HG02970 (cell line): ENCODE measurements at regions not wholly inside any gene's neighbourhood (a gene's known extent, or its start where the extent isn't known, plus 50 kb on each side); places are given as distances from the start of the nearest gene placed in this dataset.
"Not testable (repeated sequence)": the region's sequence is repeated elsewhere in the genome, so short reads cannot be mapped to it uniquely, and the experiment has no call there.

ENCODE experiments used
- ATAC-seq: cut with Tn5 transposase; IDR thresholded peaks from one replicate; pipeline ENCODE4 v1.9.1; 2021; ENCODE audit warnings: mild to moderate bottlenecking, moderate library complexity, moderate number of reproducible peaks; ENCODE audit not compliant: unreplicated experiment, low FRiP score

- no peak for ATAC-seq
These were observed 50.9 kb upstream of the UBASH3B start for GRCh38 chr11:122604621-122605020.

DNA sequence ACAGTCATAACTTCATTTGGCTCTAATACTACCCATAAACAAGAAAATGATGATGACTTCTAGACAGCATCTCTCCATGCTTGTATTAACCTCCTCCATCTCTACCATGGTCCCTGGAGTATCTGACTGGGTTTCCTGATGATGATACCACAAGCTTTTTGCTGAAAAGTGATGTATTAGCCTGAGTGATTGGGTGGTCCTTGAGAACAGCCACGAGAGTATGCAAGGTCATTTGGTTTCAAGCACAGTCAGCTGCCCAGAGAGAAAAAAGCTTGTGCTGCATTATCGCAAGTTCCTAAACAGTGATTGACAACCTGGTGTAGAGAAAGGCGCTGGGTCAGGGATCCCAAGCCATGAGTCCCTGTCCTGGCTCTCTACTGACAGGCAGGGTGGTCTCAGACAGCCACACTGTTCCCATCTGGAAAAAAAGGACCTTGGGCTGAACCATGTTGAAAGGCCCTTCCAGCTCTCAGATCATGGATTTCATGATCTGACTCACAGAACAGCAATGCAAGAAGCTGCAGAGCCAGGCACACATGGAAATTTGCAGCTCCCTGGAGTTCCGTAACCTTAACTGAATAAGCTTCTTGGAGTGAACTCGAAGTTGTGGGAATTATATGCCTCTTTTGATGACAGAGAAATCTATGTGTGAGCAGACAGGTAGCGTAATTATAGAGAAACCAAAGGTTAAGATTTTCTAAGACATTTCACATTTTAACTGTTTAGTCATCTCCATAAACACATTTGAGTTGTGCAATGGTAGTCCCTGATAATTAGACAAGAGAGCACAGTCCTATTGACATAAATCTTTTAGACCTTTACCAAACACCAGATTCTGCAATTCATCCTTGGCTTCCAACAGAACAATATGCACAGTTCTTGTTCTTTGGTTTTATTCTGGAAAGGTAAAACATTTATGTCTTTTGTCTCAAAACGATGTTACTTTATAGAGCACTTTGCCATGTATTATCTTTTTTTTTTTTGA is 54.1 kb upstream of the UBASH3B start:
- ATAC-seq = no peak

- no peak for ATAC-seq
These were observed 55.2 kb upstream of the UBASH3B start for GRCh38 chr11:122600290-122600689.

GRCh38 chr11:122599434-122599833 is 56.1 kb upstream of the UBASH3B start:
- ATAC-seq = no peak

- ATAC-seq = no peak
These were observed 56.6 kb upstream of the UBASH3B start for GRCh38 chr11:122598971-122599370.

DNA sequence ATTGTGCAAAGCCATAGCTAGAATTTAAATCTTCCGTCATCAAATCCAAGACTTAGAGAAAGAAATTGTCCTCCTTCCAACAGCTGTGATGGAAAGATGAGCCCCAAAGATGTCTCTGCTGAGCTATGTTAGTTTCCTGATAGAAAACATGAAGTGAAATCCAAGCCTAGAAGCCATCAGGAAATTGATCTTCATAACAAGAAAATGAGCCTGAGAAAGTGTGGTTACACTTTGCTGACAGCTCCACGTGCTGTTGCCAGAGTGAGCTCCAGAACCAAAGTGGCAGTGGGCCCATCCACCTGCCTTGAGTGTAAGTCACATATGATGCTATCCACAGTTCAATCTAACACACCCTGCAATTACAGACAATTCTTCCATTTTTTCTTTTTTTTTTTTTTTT is 58.0 kb upstream of the UBASH3B start:
- no peak for ATAC-seq

- ATAC-seq = no peak
These were observed 60.4 kb upstream of the UBASH3B start for GRCh38 chr11:122594986-122595645.

DNA sequence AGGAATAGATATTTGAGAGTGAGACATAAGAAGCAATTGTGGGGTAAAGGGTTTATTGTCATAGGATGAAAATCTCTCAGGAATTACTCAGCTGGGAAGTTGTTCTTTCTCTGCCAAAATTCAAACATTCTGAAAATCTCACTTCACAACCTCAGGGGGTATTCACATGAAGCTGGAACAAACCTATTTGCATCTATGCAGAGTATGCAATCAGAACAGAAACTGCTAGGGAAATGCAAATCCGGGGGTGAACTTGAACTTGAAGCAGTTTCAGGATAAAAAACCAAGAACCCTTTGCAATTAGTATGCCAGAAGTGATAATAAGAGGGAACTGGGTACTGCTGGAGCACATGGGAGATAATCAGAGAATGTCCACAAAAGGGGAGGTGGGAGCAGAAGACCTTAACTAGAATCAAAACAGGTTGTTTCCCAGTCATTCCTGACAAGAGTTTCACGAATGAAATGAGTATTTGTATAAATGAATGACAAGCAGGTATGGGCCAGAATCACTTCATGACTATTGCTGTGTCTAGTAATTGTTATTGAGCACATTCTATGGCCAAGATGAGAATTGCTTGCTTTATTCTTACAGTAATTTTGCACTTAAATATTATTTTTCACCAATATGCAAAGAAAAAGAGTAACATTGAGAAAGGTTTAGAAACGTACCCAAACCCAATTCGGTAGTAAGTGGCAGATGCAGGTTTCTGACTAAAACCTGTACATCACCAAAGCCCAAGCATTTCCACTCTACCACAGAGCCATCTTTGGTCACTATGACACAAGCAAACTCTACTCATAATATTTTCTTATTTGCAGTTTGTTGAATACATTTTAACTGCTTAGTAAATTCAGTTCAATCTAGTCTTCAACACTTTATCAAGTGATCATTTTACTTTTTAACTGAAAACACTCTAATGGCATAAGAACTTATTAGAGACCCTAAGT is 61.8 kb upstream of the UBASH3B start:
- no peak for ATAC-seq

GRCh38 chr11:122592641-122593040 is 62.9 kb upstream of the UBASH3B start:
- ATAC-seq = no peak

GRCh38 chr11:122584670-122585069 is 70.9 kb upstream of the UBASH3B start:
- ATAC-seq = no peak

DNA sequence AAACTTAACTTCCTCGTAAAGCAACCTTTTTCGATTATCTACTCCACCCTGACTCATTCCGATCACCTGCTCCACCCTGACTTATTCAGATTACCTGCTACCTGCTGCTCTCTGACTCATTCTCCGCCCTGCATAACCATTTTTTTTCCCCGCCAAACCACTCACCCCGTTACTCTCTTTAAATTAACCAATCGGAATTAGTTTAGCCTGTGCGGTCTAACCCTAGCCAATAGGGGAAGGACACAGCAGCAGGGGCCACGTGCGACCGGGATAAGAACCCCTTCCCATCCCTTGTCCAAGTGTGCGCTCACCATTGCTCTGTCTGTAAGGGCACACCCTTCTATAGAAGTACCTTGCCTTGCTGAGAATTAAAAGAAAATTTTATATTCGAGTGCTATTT is 75.5 kb upstream of the UBASH3B start:
- ATAC-seq = not testable (repeated sequence)

DNA sequence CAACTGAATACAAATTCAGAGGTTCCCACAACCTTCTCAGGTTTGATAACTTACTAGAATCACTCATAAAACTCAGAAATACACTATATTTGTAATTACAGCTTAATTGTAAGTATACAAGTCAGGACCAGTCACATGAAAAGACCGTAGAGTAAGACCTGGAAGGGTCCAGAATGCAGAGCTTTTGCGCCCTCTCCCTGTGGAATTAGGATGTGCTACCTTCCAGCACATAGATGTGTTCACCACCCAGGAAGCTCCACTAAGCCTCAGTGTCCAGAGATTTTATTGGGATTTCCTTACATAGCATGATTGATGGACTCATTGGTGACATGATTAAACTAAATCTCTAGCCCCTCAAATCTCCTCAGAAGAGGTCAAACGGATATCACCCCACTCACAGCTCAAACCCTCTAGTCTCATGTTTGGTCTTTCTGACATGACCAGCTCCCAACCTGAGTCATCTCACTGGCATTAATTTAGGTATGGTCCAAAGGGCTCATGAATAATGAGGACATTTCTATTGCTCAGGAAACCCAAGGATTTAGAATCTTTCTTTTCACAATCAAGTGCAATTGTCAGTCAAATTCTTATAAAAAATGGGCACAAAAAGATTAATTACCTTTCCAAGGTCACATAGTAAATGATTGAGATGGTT is 77.2 kb upstream of the UBASH3B start:
- no peak for ATAC-seq

DNA sequence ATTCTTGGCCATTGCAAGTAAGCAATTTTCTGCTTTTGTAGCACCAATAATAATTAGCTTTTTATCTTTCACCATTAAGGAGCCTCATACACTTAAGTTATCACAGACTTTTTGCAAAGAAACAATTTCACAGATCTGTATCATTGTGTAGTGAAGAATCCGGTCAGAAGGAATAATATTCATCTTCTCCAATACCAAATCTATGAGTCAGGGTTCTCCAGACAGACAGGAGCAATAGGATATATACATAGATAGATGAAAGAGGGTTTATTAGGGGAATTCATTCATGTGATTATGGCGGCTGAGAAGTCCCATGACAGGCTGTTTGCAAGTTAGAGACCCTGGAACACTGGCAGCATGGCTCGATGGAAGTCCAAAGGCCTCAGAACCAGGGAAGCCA is 82.9 kb upstream of the UBASH3B start:
- ATAC-seq = no peak

DNA sequence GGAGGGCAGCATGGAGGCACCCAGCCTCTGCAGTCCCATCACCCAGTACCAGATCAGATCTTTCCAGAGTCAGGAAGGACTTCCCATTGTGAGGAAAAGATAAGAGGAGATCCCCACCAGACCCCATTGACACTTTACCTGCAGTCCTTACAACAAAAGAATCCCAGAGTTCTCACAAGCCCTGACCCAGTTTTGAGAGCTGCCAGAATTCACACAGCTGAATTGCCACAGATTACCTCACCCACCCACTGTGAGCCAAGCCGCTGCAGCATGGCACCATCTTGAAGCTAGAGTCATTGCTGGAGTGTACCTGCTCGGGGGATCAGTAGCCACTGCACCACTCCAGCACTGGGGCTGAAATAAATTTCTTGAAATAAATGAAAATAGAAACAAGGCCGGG is 91.8 kb upstream of the UBASH3B start:
- no peak for ATAC-seq

GRCh38 chr11:122559734-122560382 is 95.7 kb upstream of the UBASH3B start:
- ATAC-seq = no peak

DNA sequence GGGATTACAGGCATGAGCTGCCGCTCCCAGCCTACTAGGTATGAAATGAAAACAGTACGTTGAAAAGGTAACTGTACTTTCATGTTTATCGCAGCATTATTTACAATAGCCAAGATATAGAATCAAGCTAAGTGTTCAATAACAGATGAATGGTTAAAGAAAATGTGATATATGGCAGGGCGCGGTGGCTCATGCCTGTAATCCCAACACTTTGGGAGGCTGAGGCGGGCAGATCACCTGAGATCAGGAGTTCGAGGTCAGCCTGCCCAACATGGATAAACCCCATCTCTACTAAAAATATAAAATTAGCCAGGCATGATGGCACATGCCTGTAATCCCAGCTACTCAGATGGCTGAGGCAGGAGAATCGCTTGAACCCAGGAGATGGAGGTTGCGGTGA is 96.3 kb upstream of the UBASH3B start:
- not testable (repeated sequence) for ATAC-seq

GRCh38 chr11:122557163-122557562 is 98.4 kb upstream of the UBASH3B start:
- ATAC-seq = not testable (repeated sequence)

DNA sequence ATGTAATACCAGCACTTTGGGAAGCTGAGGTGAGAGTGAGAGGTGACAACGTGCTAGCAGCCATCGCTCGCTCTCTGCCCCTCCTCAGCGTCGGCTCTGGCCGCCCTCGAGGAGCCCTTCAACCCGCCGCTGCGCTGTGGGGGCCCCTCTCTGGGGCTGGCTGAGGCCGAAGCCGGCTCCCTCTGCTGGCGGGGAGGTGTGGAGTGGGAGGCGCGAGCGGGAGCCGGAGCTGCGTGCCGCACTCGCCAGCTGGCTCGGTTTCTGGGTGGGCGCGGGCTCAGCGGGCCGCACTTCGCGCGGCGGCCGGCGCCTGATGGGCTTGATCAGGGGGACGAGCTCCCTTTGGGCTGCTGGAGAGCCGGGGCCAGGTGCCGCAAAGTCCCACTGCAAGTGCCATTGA is 98.9 kb upstream of the UBASH3B start:
- no peak for ATAC-seq

- no peak for ATAC-seq
These were observed 117.5 kb upstream of the UBASH3B start for GRCh38 chr11:122538060-122538459.

DNA sequence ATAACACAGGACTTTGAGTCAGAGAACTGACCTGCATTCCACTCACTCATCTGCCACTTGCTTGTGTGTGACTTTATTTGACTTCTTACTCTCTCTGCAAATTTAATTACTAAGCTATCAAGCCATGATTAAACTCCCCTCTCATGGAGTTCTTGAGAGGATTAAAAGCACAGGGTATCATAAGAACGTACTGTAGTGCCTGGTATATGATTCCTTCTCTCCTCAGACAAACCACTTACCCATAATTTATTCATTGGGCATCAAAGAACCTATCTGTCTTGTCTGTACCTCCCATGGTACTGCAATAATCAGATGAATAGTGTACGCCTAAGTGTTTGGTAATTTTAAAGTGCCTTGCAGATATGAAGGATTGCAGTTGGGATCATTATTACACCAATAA is 130.6 kb upstream of the UBASH3B start:
- no peak for ATAC-seq
